Neuronal stem cell (in vitro differentiated cells): ENCODE measurements at regions not wholly inside any gene's neighbourhood (a gene's known extent, or its start where the extent isn't known, plus 50 kb on each side); places are given as distances from the start of the nearest gene placed in this dataset.
A peak's percentile ranks its signal among the peaks of the same experiment; 100 is the strongest.

Experiments
- DNase-seq: peaks from one replicate; pipeline ENCODE4 v3.0.0-alpha.2; 2013; ENCODE audit warnings: low spot score
- H2AFZ ChIP-seq: one replicate; pipeline ENCODE4 v1.6.1; 2013; ENCODE audit warnings: mild to moderate bottlenecking, low read length, inconsistent platforms
- H2AK5ac ChIP-seq: 2 replicates; pipeline ENCODE4 v1.6.1; 2013; ENCODE audit warnings: low read depth, mild to moderate bottlenecking, inconsistent platforms, low read length, moderate library complexity, mixed read lengths
- H2BK120ac ChIP-seq: 2 replicates; pipeline ENCODE4 v1.6.1; 2013; ENCODE audit warnings: low read depth, mild to moderate bottlenecking, inconsistent platforms, low read length, moderate library complexity, mixed read lengths
- H2BK12ac ChIP-seq: one replicate; pipeline ENCODE4 v1.6.1; 2013; ENCODE audit warnings: low read length, inconsistent platforms
- H2BK15ac ChIP-seq: 2 replicates; pipeline ENCODE4 v1.6.1; 2013; ENCODE audit warnings: mild to moderate bottlenecking, low read length, inconsistent platforms, mixed read lengths
- H2BK5ac ChIP-seq: one replicate; pipeline ENCODE4 v1.6.1; 2013; ENCODE audit warnings: inconsistent platforms, mild to moderate bottlenecking, low read length, moderate library complexity
- H3K14ac ChIP-seq: one replicate; pipeline ENCODE4 v1.6.1; 2013; ENCODE audit warnings: low read length, inconsistent platforms
- H3K18ac ChIP-seq: 2 replicates; pipeline ENCODE4 v1.6.1; 2013; ENCODE audit warnings: low read length, inconsistent platforms
- H3K23ac ChIP-seq: 2 replicates; pipeline ENCODE4 v1.6.1; 2013; ENCODE audit warnings: low read depth, mild to moderate bottlenecking, mixed read lengths, low read length, inconsistent platforms; ENCODE audit not compliant: poor library complexity
- H3K27ac ChIP-seq: replicated peaks from 3 replicates; pipeline ENCODE4 v1.5.1; 2013; ENCODE audit warnings: low read length, inconsistent platforms
- H3K27me3 ChIP-seq, 3 experiments: 2 replicates each; pipeline ENCODE4 v1.6.1; 2013; ENCODE audit warnings: low read length in 3 of 3, mild to moderate bottlenecking in 2 of 3, inconsistent platforms in 1 of 3, low read depth in 1 of 3, mixed read lengths in 1 of 3, moderate library complexity in 1 of 3; ENCODE audit not compliant: control insufficient read depth in 3 of 3, insufficient read depth in 3 of 3
- H3K36me3 ChIP-seq, 2 donors: replicated peaks in 1 of 2; 2 replicates each; pipeline ENCODE4 v1.6.1; 2013; ENCODE audit warnings: low read length in 2 of 2; ENCODE audit not compliant: control insufficient read depth in 2 of 2, insufficient read depth in 2 of 2
- H3K4ac ChIP-seq: 2 replicates; pipeline ENCODE4 v1.6.1; 2013; ENCODE audit warnings: inconsistent platforms, mild to moderate bottlenecking, low read length, moderate library complexity
- H3K4me1 ChIP-seq, 2 donors: 1 replicate in 1 of 2; 2 replicates in 1 of 2; pipeline ENCODE4 v1.6.1; 2013; ENCODE audit warnings: low read length in 2 of 2, low read depth in 1 of 2; ENCODE audit not compliant: control insufficient read depth in 2 of 2, insufficient read depth in 1 of 2
- H3K4me2 ChIP-seq: one replicate; pipeline ENCODE4 v1.6.1; 2013; ENCODE audit warnings: mild to moderate bottlenecking, low read length, inconsistent platforms; ENCODE audit not compliant: insufficient read depth, poor library complexity, severe bottlenecking
- H3K4me3 ChIP-seq, 2 donors: 2 replicates each; pipeline ENCODE4 v1.5.1; 2013; ENCODE audit warnings: low read length in 2 of 2, mild to moderate bottlenecking in 2 of 2, inconsistent platforms in 1 of 2, moderate library complexity in 1 of 2
- H3K79me1 ChIP-seq: one replicate; pipeline ENCODE4 v1.6.1; 2013; ENCODE audit warnings: low read depth, mild to moderate bottlenecking, inconsistent platforms, low read length, moderate library complexity
- H3K9ac ChIP-seq: one replicate; pipeline ENCODE4 v1.6.1; 2013; ENCODE audit warnings: mild to moderate bottlenecking, low read depth, low read length, inconsistent platforms; ENCODE audit not compliant: poor library complexity
- H3K9me3 ChIP-seq, 2 donors: replicated peaks in 1 of 2; 2 replicates each; pipeline versions ENCODE3 to v1.6.1; 2013; ENCODE audit warnings: low read length in 2 of 2, mild to moderate bottlenecking in 2 of 2, inconsistent platforms in 1 of 2, low read depth in 1 of 2, mixed read lengths in 1 of 2, moderate library complexity in 1 of 2; ENCODE audit not compliant: control insufficient read depth in 2 of 2, insufficient read depth in 1 of 2
- H4K8ac ChIP-seq: one replicate; pipeline ENCODE4 v1.6.1; 2013; ENCODE audit warnings: low read depth, mild to moderate bottlenecking, inconsistent platforms, low read length, moderate library complexity
- H4K91ac ChIP-seq: one replicate; pipeline ENCODE4 v1.6.1; 2013; ENCODE audit warnings: low read length, low read depth, mild to moderate bottlenecking, inconsistent platforms; ENCODE audit not compliant: poor library complexity
- WGBS, 2 donors: extraction: QIAGEN DNeasy Blood & Tissue Kit; methylation state at CpG; one replicate each; pipeline ENCODE4 v1.1.7; 2013; ENCODE audit warnings: missing lambda C conversion rate in 2 of 2, mixed read lengths in 1 of 2; ENCODE audit not compliant: insufficient read length in 2 of 2, insufficient replicate concordance in 1 of 2; ENCODE audit errors: extremely low coverage in 2 of 2; 5-methylcytosine and 5-hydroxymethylcytosine counted together

DNA sequence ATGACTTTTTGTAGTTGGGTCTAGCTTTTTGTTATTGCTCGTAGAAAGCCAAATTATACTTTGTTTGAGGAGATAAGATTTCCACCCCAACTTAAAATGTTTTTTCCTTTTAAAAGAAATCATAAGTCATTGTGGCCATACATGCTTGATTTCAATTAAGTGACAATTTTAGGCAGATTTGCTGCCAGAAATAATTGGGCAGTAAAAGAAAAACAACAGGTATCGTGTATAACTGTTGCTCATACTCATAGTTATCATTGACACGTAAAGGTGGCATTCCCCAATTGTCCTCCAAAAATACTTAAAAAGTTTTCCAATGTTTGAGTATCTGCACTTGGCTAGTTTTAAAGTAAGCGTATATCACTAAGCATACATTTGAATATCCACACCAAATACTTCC, 313.0 kb downstream of the TEX29 start:
- WGBS, 2 donors, result no CpG with 5 or more reads among the region's 4 CpGs
- H3K4me3 ChIP-seq, result no peak overlapping the region

DNA sequence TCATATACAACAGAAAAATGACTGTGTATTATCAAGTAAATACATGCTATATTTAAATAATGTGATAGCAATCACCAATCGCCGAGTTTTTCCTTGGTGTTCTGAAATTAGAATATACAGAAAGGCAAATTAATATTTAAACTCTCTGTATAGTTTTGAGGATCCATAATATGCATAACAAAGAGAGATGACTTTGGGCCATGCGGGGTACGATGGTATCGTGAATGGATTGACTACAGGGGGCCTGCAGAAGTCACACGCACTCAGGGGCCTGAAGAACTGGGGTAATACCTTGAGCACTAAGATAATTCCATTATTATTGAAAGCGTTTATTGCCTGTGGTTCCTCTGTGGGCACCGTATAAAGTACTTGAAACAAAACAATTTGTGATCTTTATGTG, 314.0 kb downstream of the TEX29 start:
- Histone ChIP-seq H3K79me1 (no peaks in the 10 kb centered on the region), H2AK5ac (no peak overlapping the region), H3K9ac (no peak overlapping the region), H3K14ac (no peak overlapping the region), H3K9me3 (peaks cover 3 to 8% of the 10 kb centered on the region in 2 donors), H3K4me1 (peaks cover 10 to 12% of the 10 kb centered on the region in 2 donors), H3K4ac (no peak overlapping the region), H4K91ac (no peak overlapping the region), H4K8ac (no peak overlapping the region), H2AFZ (no peak overlapping the region), H3K4me2 (no peak overlapping the region), H2BK12ac (no peak overlapping the region), H2BK5ac (no peak overlapping the region), H3K23ac (no peak overlapping the region), H3K27me3 (peaks cover 0 to 2% (median 0%) of the 10 kb centered on the region in 3 experiments), H3K27ac (no peak overlapping the region), H3K4me3 (no peak overlapping the region), H2BK120ac (no peak overlapping the region), H3K36me3 (no peaks in the 10 kb centered on the region), H3K18ac (no peak overlapping the region), H2BK15ac (no peak overlapping the region)
- DNase-seq, result no peak
- no CpG with 5 or more reads among the region's 8 CpGs for WGBS, 2 donors

More for the DNA sequence above, 313.0 kb downstream of the TEX29 start:
- Histone ChIP-seq H2AFZ (no peak overlapping the region), H3K27me3 (peaks cover 0 to 2% (median 0%) of the 10 kb centered on the region in 3 experiments), H3K79me1 (no peaks in the 10 kb centered on the region), H4K8ac (no peak overlapping the region), H3K4ac (no peak overlapping the region), H4K91ac (no peak overlapping the region), H2BK5ac (no peak overlapping the region), H3K14ac (no peak overlapping the region), H2BK12ac (no peak overlapping the region), H3K4me1 (peaks cover 10 to 12% of the 10 kb centered on the region in 2 donors), H3K9ac (no peak overlapping the region), H3K27ac (no peak overlapping the region), H3K18ac (no peak overlapping the region), H3K9me3 (peaks cover 3 to 8% of the 10 kb centered on the region in 2 donors), H2BK120ac (no peak overlapping the region), H2BK15ac (no peak overlapping the region), H3K4me2 (no peak overlapping the region), H3K23ac (no peak overlapping the region), H2AK5ac (no peak overlapping the region), H3K36me3 (no peaks in the 10 kb centered on the region)
- no peak for DNase-seq

DNA sequence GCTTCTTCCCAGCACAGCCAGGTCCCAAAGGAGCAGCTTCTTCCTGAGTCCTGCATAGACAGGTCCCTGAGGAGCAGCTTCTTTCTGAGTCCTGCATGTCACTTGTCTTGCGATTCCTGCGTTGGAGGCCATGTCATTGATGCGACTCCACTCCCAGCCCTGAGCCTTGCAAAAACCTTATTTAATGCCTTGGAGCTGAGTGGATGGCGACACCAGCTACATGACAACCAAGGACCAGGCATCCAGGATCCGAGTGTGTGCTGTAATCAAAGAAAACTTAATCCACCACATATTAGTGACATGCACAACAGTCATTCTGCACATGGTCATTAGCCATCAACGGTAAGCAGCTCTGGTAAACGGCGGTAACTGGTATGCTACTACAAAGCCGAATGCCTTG, 315.8 kb downstream of the TEX29 start:
- no peak overlapping the region for H2AFZ ChIP-seq

DNA sequence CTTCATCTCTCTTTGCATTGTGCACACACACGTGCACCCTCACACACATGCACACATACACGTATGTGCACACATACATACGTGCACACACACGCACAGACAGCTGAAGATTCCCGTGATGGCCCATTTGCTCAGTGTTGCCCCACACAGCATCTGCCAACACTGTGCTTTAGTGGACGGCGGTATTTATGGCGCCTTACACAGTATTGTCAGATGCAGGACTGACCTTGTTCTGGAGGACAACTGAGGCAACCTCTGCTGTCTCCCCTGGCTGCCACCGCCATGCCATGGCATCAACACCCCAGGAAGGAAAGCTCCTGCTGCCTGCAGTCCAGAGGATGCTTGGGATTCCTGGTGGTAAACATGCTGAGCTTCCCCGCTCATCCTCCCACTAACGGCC, 316.4 kb downstream of the TEX29 start:
- no peaks in the 10 kb centered on the region for H3K36me3 ChIP-seq
- H2BK12ac ChIP-seq, result no peak overlapping the region
- H3K4ac ChIP-seq, result no peak overlapping the region
- no peak overlapping the region for H4K91ac ChIP-seq
- peaks cover 0 to 2% (median 0%) of the 10 kb centered on the region in 3 experiments for H3K27me3 ChIP-seq
- H2AFZ ChIP-seq, result no peak overlapping the region
- WGBS, 2 donors, result no CpG with 5 or more reads among the region's 11 CpGs
- no peaks in the 10 kb centered on the region for H3K79me1 ChIP-seq
- H2AK5ac ChIP-seq, result no peak overlapping the region
- no peak for DNase-seq
- no peak overlapping the region for H4K8ac ChIP-seq
- no peak overlapping the region for H3K14ac ChIP-seq
- H3K18ac ChIP-seq, result no peak overlapping the region
- no peak overlapping the region for H3K4me2 ChIP-seq
- H3K27ac ChIP-seq, result no peak overlapping the region
- no peak overlapping the region for H3K23ac ChIP-seq
- peak overlapping the region in 1 of 2 donors; percentile 13 for H3K4me3 ChIP-seq
- peaks cover 2 to 5% of the 10 kb centered on the region in 2 donors for H3K4me1 ChIP-seq
- peaks cover 3 to 8% of the 10 kb centered on the region in 2 donors for H3K9me3 ChIP-seq
- no peak overlapping the region for H2BK15ac ChIP-seq
- no peak overlapping the region for H2BK5ac ChIP-seq
- H2BK120ac ChIP-seq, result no peak overlapping the region
- H3K9ac ChIP-seq, result no peak overlapping the region

More for the DNA sequence above, 315.8 kb downstream of the TEX29 start:
- H3K23ac ChIP-seq, result no peak overlapping the region
- no CpG with 5 or more reads among the region's 9 CpGs for WGBS, 2 donors
- no peaks in the 10 kb centered on the region for H3K36me3 ChIP-seq
- H3K4me1 ChIP-seq, result peaks cover 2 to 5% of the 10 kb centered on the region in 2 donors
- H3K14ac ChIP-seq, result no peak overlapping the region
- peaks cover 0 to 2% (median 0%) of the 10 kb centered on the region in 3 experiments for H3K27me3 ChIP-seq
- H3K4me2 ChIP-seq, result no peak overlapping the region
- no peak overlapping the region for H3K4me3 ChIP-seq
- no peak for DNase-seq
- no peak overlapping the region for H4K91ac ChIP-seq
- H3K27ac ChIP-seq, result no peak overlapping the region
- no peak overlapping the region for H2AK5ac ChIP-seq
- no peak overlapping the region for H4K8ac ChIP-seq
- H2BK12ac ChIP-seq, result no peak overlapping the region
- H3K4ac ChIP-seq, result no peak overlapping the region
- H2BK5ac ChIP-seq, result no peak overlapping the region
- H3K18ac ChIP-seq, result no peak overlapping the region
- no peak overlapping the region for H3K9ac ChIP-seq
- H3K79me1 ChIP-seq, result no peaks in the 10 kb centered on the region
- H2BK15ac ChIP-seq, result no peak overlapping the region
- no peak overlapping the region for H2BK120ac ChIP-seq
- peaks cover 3 to 8% of the 10 kb centered on the region in 2 donors for H3K9me3 ChIP-seq
